ENCODE measurements at regions not wholly inside any gene's neighbourhood (a gene's known extent, or its start where the extent isn't known, plus 50 kb on each side); places are given as distances from the start of the nearest gene placed in this dataset.
A peak's percentile ranks its signal among the peaks of the same experiment; 100 is the strongest.

GRCh38 chr7:51456431-51457060 lies 139.9 kb upstream of the COBL start:
- TF ChIP-seq RAD21 (IDR thresholded peaks at IDR 0.05; ENCODE audit: low read depth) (no peak), TCF12 (IDR thresholded peaks at IDR 0.05; ENCODE audit: low read depth) (no peak), ZBTB7A (IDR thresholded peaks at IDR 0.05; ENCODE audit: low read depth) (no peak), NFIC (IDR thresholded peaks at IDR 0.05) (no peak)
- TF ChIP-seq, protein P1, sequence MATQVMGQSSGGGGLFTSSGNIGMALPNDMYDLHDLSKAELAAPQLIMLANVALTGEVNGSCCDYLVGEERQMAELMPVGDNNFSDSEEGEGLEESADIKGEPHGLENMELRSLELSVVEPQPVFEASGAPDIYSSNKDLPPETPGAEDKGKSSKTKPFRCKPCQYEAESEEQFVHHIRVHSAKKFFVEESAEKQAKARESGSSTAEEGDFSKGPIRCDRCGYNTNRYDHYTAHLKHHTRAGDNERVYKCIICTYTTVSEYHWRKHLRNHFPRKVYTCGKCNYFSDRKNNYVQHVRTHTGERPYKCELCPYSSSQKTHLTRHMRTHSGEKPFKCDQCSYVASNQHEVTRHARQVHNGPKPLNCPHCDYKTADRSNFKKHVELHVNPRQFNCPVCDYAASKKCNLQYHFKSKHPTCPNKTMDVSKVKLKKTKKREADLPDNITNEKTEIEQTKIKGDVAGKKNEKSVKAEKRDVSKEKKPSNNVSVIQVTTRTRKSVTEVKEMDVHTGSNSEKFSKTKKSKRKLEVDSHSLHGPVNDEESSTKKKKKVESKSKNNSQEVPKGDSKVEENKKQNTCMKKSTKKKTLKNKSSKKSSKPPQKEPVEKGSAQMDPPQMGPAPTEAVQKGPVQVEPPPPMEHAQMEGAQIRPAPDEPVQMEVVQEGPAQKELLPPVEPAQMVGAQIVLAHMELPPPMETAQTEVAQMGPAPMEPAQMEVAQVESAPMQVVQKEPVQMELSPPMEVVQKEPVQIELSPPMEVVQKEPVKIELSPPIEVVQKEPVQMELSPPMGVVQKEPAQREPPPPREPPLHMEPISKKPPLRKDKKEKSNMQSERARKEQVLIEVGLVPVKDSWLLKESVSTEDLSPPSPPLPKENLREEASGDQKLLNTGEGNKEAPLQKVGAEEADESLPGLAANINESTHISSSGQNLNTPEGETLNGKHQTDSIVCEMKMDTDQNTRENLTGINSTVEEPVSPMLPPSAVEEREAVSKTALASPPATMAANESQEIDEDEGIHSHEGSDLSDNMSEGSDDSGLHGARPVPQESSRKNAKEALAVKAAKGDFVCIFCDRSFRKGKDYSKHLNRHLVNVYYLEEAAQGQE (IDR thresholded peaks at IDR 0.05; ENCODE audit: low read depth): no peak

- TF ChIP-seq NFIC (IDR thresholded peaks at IDR 0.05): 0 out of 2 replicates have a peak, but pooled peaks have one; percentile 16
- no peak for TF ChIP-seq FOXM1 (IDR thresholded peaks at IDR 0.05; ENCODE audit: borderline replicate concordance, low read depth)
- TF ChIP-seq USF1 (IDR thresholded peaks at IDR 0.05): no peak
- no peak for TF ChIP-seq TCF12 (IDR thresholded peaks at IDR 0.05; ENCODE audit: low read depth)
- TF ChIP-seq ZBTB7A (IDR thresholded peaks at IDR 0.05; ENCODE audit: low read depth): no peak
Measured at GRCh38 chr7:51455948-51456347, 139.3 kb upstream of the COBL start.

DNA sequence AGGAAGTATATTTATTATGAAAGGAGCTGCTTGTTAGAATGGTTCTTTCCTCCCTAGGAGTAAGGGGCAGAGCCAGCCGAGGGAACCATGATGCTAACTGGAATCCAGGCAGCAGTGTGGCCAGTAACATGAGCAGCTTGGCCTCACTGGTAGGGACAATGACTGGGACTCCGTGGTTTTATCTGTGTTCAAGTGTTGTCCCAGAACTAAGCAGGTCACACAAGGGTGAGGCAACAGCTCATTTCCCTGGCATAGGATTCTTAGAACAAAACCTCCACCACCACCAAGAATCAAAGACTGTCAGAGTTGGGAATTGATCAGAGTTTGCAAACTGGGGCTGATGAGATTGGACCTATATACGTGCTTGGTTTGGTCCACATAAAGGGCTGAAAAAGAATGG lies 138.9 kb upstream of the COBL start:
- TF ChIP-seq TEAD4 (IDR thresholded peaks at IDR 0.05): no peak
- TF ChIP-seq TCF12 (IDR thresholded peaks at IDR 0.05; ENCODE audit: low read depth): no peak
- no peak for TF ChIP-seq NFIC (IDR thresholded peaks at IDR 0.05)
- no peak for TF ChIP-seq USF1 (IDR thresholded peaks at IDR 0.05)
- no peak for TF ChIP-seq CREB1 (IDR thresholded peaks at IDR 0.05; ENCODE audit: low read depth)
- no peak for TF ChIP-seq ZBTB7A (IDR thresholded peaks at IDR 0.05; ENCODE audit: low read depth)
- TF ChIP-seq CEBPB (IDR thresholded peaks at IDR 0.05): no peak
- TF ChIP-seq, protein P2, sequence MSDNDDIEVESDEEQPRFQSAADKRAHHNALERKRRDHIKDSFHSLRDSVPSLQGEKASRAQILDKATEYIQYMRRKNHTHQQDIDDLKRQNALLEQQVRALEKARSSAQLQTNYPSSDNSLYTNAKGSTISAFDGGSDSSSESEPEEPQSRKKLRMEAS (IDR thresholded peaks at IDR 0.05): no peak
- no peak for TF ChIP-seq YY1 (IDR thresholded peaks at IDR 0.05; ENCODE audit: low read depth)
- TF ChIP-seq EP300 (IDR thresholded peaks at IDR 0.05; ENCODE audit: borderline replicate concordance): no peak
- no peak for TF ChIP-seq TAF1 (IDR thresholded peaks at IDR 0.05; ENCODE audit: low read depth)

- TF ChIP-seq, protein P1 (IDR thresholded peaks at IDR 0.05; ENCODE audit: low read depth): no peak
- TF ChIP-seq, protein P2 (IDR thresholded peaks at IDR 0.05): no peak
- TF ChIP-seq RAD21 (IDR thresholded peaks at IDR 0.05; ENCODE audit: low read depth): no peak
- no peak for TF ChIP-seq NFIC (IDR thresholded peaks at IDR 0.05)
- TF ChIP-seq ZBTB7A (IDR thresholded peaks at IDR 0.05; ENCODE audit: low read depth): no peak
- TF ChIP-seq EGR1 (IDR thresholded peaks at IDR 0.05): no peak
- no peak for TF ChIP-seq TAF1 (IDR thresholded peaks at IDR 0.05; ENCODE audit: low read depth)
- no peak for TF ChIP-seq TCF12 (IDR thresholded peaks at IDR 0.05; ENCODE audit: low read depth)
- TF ChIP-seq CREB1 (IDR thresholded peaks at IDR 0.05; ENCODE audit: low read depth): no peak
- TF ChIP-seq EP300 (IDR thresholded peaks at IDR 0.05; ENCODE audit: borderline replicate concordance): no peak
- no peak for TF ChIP-seq FOXM1 (IDR thresholded peaks at IDR 0.05; ENCODE audit: borderline replicate concordance, low read depth)
- TF ChIP-seq CEBPB (IDR thresholded peaks at IDR 0.05): no peak
Measured at GRCh38 chr7:51455086-51455485, 138.5 kb upstream of the COBL start.

- TF ChIP-seq RAD21 (IDR thresholded peaks at IDR 0.05; ENCODE audit: low read depth) (no peak), TEAD4 (IDR thresholded peaks at IDR 0.05) (no peak), TCF12 (IDR thresholded peaks at IDR 0.05; ENCODE audit: low read depth) (no peak), FOXM1 (IDR thresholded peaks at IDR 0.05; ENCODE audit: borderline replicate concordance, low read depth) (no peak), CEBPB (IDR thresholded peaks at IDR 0.05) (no peak), EP300 (IDR thresholded peaks at IDR 0.05; ENCODE audit: borderline replicate concordance) (no peak), CREB1 (IDR thresholded peaks at IDR 0.05; ENCODE audit: low read depth) (no peak), YY1 (IDR thresholded peaks at IDR 0.05; ENCODE audit: low read depth) (no peak), TAF1 (IDR thresholded peaks at IDR 0.05; ENCODE audit: low read depth) (no peak), EGR1 (IDR thresholded peaks at IDR 0.05) (no peak)
- TF ChIP-seq, protein P1 (IDR thresholded peaks at IDR 0.05; ENCODE audit: low read depth): no peak
- TF ChIP-seq, protein P2 (IDR thresholded peaks at IDR 0.05): no peak
Measured at GRCh38 chr7:51452694-51453093, 136.1 kb upstream of the COBL start.

All from Ishikawa (cell line).